ENCODE measurements at regions not wholly inside any gene's neighbourhood (a gene's known extent, or its start where the extent isn't known, plus 50 kb on each side); places are given as distances from the start of the nearest gene placed in this dataset.

DNA sequence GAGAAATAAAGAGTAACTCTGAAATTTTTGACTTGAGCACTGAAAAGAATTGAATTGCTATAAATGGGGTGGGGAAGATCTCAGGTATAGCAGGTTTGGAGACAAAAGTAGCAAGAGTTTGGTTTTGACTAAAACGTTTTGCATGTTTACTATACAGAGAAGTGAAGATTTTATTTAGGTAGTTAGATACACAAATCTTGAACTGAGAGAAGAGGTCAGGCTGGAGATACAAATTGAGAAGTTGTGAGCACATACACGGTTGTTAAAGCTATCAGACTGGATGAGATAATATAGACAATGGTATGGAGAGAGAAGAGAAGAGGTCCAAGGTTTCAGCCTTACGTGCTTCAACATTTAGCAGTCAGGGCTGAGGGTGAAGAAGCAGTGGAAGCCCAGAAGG is 420.9 kb downstream of the FOXO1 start:
- Histone ChIP-seq H3K4me3 (ENCODE audit: low read length in 2 of 2) (no peak overlapping the region), H3K27ac (ENCODE audit: low read length) (no peak overlapping the region), H3K4me1 (ENCODE audit: control insufficient read depth, insufficient read depth, low read length) (no peaks in the 10 kb centered on the region), H3K36me3 (ENCODE audit: control insufficient read depth in 2 of 2, insufficient read depth in 2 of 2, low read length in 2 of 2) (no peaks in the 10 kb centered on the region), H3K9ac (ENCODE audit: low read length in 2 of 2) (no peak overlapping the region), H3K9me3 (ENCODE audit: control insufficient read depth in 2 of 2, low read length in 2 of 2) (no peaks in the 10 kb centered on the region), H3K27me3 (ENCODE audit: control insufficient read depth in 1 of 2, insufficient read depth in 2 of 2, low read length in 2 of 2) (no peaks in the 10 kb centered on the region)

DNA sequence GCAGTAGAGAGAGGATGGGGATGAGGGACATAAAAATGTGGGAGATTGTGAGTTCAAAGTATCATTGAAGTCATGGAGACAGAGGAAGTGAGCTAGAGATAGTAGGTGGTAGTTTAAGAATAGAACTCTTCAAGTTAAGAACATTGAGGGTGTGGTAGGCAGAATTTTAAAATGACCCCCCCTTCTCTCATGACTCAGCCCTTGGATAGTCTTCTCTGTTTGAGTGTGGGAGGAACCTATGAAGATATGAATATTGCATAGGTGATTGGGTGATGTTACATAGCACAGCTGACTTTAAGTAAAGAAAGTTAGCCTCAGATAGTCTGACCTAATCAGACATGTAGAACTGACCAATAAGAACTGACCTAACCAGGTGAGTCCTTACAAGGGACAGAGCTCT is 418.6 kb downstream of the FOXO1 start:
- H3K27me3 ChIP-seq (ENCODE audit: control insufficient read depth in 1 of 2, insufficient read depth in 2 of 2, low read length in 2 of 2) = no peaks in the 10 kb centered on the region
- H3K27ac ChIP-seq (ENCODE audit: low read length) = no peak overlapping the region
- no peaks in the 10 kb centered on the region for H3K9me3 ChIP-seq (ENCODE audit: control insufficient read depth in 2 of 2, low read length in 2 of 2)
- no peak overlapping the region for H3K4me3 ChIP-seq (ENCODE audit: low read length in 2 of 2)
- no peak overlapping the region for H3K9ac ChIP-seq (ENCODE audit: low read length in 2 of 2)
- H3K36me3 ChIP-seq (ENCODE audit: control insufficient read depth in 2 of 2, insufficient read depth in 2 of 2, low read length in 2 of 2) = no peaks in the 10 kb centered on the region
- H3K4me1 ChIP-seq (ENCODE audit: control insufficient read depth, insufficient read depth, low read length) = no peaks in the 10 kb centered on the region

DNA sequence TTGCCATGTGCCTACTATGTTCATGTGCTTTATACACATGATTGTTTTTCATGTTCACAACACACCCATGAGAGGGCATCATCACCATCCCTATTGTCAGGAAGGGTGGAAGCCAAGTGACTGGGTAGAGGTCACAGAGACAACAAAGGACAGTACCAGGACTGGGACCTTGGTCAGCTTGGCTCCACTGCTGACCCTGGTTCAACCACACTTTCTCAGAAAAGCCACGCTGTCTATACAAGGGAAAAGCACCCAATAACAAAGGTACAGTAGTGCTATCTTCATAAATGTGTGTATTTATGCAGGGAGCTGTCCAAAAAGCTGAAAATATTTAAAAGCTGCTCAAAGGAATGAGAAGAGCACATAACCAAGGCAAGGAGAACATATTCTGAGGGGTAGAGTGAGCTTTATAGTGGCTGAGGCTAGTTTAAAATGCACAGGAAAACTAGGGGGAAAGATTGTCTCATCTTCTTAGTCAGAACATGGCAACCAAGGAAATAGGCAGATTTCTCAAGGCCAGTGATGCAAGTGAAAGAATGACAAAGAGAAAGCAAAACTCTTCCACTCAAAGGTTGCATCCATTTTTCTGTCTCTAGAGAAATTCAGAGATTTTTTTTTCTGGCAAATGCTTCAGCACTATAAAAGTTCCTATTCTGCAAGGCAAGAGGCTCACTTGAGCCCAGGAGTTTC is 415.0 kb downstream of the FOXO1 start:
- Histone ChIP-seq H3K27ac (ENCODE audit: low read length) (no peak overlapping the region), H3K36me3 (ENCODE audit: control insufficient read depth in 2 of 2, insufficient read depth in 2 of 2, low read length in 2 of 2) (no peaks in the 10 kb centered on the region), H3K9me3 (ENCODE audit: control insufficient read depth in 2 of 2, low read length in 2 of 2) (no peaks in the 10 kb centered on the region), H3K4me3 (ENCODE audit: low read length in 2 of 2) (no peak overlapping the region), H3K4me1 (ENCODE audit: control insufficient read depth, insufficient read depth, low read length) (no peaks in the 10 kb centered on the region), H3K9ac (ENCODE audit: low read length in 2 of 2) (no peak overlapping the region), H3K27me3 (ENCODE audit: control insufficient read depth in 1 of 2, insufficient read depth in 2 of 2, low read length in 2 of 2) (no peaks in the 10 kb centered on the region)

DNA sequence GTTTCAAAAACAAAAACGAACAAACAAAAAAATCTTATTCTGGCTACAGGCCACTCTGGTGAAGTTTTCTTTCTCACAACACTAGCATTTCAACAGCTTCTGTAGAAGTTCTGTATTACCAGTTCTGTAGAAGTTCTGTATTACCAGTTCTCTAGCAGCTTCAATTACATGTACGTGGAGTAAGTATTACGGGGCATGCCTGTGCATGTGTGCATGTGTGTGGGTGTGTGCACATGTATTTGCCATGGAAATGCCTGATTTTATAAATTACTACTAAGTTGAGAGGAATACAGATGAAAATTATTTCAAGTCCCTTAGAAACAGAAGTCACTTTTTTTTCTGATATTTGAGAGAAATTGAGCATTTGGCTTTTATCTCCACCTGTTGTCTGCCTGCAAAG is 414.2 kb downstream of the FOXO1 start:
- no peak overlapping the region for H3K9ac ChIP-seq (ENCODE audit: low read length in 2 of 2)
- H3K4me3 ChIP-seq (ENCODE audit: low read length in 2 of 2) = no peak overlapping the region
- H3K9me3 ChIP-seq (ENCODE audit: control insufficient read depth in 2 of 2, low read length in 2 of 2) = no peaks in the 10 kb centered on the region
- H3K27ac ChIP-seq (ENCODE audit: low read length) = no peak overlapping the region
- no peaks in the 10 kb centered on the region for H3K27me3 ChIP-seq (ENCODE audit: control insufficient read depth in 1 of 2, insufficient read depth in 2 of 2, low read length in 2 of 2)
- H3K36me3 ChIP-seq (ENCODE audit: control insufficient read depth in 2 of 2, insufficient read depth in 2 of 2, low read length in 2 of 2) = no peaks in the 10 kb centered on the region
- no peaks in the 10 kb centered on the region for H3K4me1 ChIP-seq (ENCODE audit: control insufficient read depth, insufficient read depth, low read length)

DNA sequence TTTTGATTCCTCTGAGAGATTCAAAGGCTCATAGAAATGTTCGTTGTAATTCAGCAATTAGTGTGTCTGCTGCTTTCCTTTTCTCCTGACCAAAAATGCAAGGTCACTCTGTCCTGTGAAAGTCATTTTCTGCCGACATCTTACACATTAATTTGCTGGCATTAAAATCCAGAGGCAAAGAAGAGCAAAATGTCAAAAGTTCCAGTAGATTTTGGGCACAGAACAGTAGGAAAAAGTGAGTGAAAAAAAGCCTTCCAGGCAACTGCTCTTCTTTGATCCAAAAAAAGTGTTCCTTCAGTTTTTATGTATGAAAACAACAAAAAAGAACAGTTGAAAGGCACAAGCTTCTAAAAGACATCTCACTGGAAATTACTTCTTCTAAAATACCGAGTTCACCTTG is 413.8 kb downstream of the FOXO1 start:
- no peak overlapping the region for H3K9ac ChIP-seq (ENCODE audit: low read length in 2 of 2)
- no peaks in the 10 kb centered on the region for H3K4me1 ChIP-seq (ENCODE audit: control insufficient read depth, insufficient read depth, low read length)
- H3K36me3 ChIP-seq (ENCODE audit: control insufficient read depth in 2 of 2, insufficient read depth in 2 of 2, low read length in 2 of 2) = no peaks in the 10 kb centered on the region
- H3K27me3 ChIP-seq (ENCODE audit: control insufficient read depth in 1 of 2, insufficient read depth in 2 of 2, low read length in 2 of 2) = no peaks in the 10 kb centered on the region
- no peak overlapping the region for H3K27ac ChIP-seq (ENCODE audit: low read length)
- no peaks in the 10 kb centered on the region for H3K9me3 ChIP-seq (ENCODE audit: control insufficient read depth in 2 of 2, low read length in 2 of 2)
- H3K4me3 ChIP-seq (ENCODE audit: low read length in 2 of 2) = no peak overlapping the region

DNA sequence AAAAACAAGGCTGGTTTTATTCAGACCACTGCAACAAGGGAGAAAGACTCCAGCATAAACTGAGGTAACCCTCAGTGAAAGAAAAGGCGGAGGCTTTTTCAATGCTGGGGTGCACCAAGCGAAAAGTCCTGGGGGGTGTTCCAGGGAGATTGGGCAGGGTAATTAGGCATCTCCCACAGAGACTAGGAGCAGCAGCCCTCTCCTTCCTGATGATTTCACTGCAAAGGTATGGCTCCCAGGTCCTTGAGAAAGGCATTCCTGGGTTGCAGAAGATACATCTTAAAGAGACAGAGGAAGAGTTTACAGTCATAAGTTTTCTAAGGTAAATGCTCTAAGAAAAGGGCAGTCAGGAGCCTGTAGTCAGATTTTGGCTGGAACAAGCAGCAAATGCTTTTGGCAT is 412.0 kb downstream of the FOXO1 start:
- Histone ChIP-seq H3K9ac (ENCODE audit: low read length in 2 of 2) (no peak overlapping the region), H3K9me3 (ENCODE audit: control insufficient read depth in 2 of 2, low read length in 2 of 2) (no peaks in the 10 kb centered on the region), H3K27ac (ENCODE audit: low read length) (no peak overlapping the region), H3K4me3 (ENCODE audit: low read length in 2 of 2) (no peak overlapping the region), H3K27me3 (ENCODE audit: control insufficient read depth in 1 of 2, insufficient read depth in 2 of 2, low read length in 2 of 2) (no peaks in the 10 kb centered on the region), H3K4me1 (ENCODE audit: control insufficient read depth, insufficient read depth, low read length) (no peaks in the 10 kb centered on the region), H3K36me3 (ENCODE audit: control insufficient read depth in 2 of 2, insufficient read depth in 2 of 2, low read length in 2 of 2) (no peaks in the 10 kb centered on the region)

DNA sequence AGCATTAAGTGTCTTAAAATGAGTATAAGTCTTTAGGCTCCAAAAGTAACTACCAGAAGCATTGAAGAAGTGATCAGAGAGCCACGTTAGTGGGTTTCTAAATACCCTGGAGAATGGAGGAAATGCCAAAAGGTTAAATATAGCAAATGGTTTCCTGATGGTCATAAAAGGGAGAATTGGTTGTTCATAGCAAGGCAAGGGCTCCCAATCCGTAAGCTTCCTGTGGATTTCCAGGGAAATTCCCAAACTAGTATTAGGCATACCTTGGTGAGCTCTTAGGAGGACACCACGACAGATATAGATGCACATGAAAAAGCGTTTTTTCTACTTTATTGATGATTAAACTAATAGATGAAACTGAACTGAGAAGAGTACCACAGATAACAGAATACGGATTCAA is 410.9 kb downstream of the FOXO1 start:
- no peak overlapping the region for H3K27ac ChIP-seq (ENCODE audit: low read length)
- no peaks in the 10 kb centered on the region for H3K4me1 ChIP-seq (ENCODE audit: control insufficient read depth, insufficient read depth, low read length)

DNA sequence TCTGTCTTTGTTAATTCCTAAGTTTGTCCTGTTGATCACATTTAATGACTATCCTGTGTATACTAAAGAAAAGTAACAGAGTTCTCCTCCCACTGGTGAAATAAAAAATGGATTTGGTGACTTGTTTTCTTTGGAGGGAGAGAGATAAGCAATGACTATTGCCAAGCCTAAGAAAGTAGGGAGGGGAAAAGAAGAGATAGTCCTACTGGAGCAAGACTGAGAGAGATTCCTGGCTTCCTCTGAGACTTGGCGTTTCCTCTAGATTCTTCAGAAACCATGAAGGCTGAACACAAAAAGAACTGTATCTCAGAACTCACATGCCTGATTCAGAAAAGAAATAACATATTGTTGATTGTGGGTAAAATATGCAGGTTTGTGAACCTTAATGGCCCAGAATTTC is 406.5 kb downstream of the FOXO1 start:
- H3K36me3 ChIP-seq (ENCODE audit: control insufficient read depth in 2 of 2, insufficient read depth in 2 of 2, low read length in 2 of 2) = no peaks in the 10 kb centered on the region
- no peaks in the 10 kb centered on the region for H3K4me1 ChIP-seq (ENCODE audit: control insufficient read depth, insufficient read depth, low read length)
- H3K9me3 ChIP-seq (ENCODE audit: control insufficient read depth in 2 of 2, low read length in 2 of 2) = no peaks in the 10 kb centered on the region
- H3K27ac ChIP-seq (ENCODE audit: low read length) = no peak overlapping the region
- no peak overlapping the region for H3K4me3 ChIP-seq (ENCODE audit: low read length in 2 of 2)
- H3K9ac ChIP-seq (ENCODE audit: low read length in 2 of 2) = no peak overlapping the region
- H3K27me3 ChIP-seq (ENCODE audit: control insufficient read depth in 1 of 2, insufficient read depth in 2 of 2, low read length in 2 of 2) = no peaks in the 10 kb centered on the region

More for the DNA sequence above, 410.9 kb downstream of the FOXO1 start:
- Histone ChIP-seq H3K9ac (ENCODE audit: low read length in 2 of 2) (no peak overlapping the region), H3K4me3 (ENCODE audit: low read length in 2 of 2) (no peak overlapping the region), H3K36me3 (ENCODE audit: control insufficient read depth in 2 of 2, insufficient read depth in 2 of 2, low read length in 2 of 2) (no peaks in the 10 kb centered on the region), H3K27me3 (ENCODE audit: control insufficient read depth in 1 of 2, insufficient read depth in 2 of 2, low read length in 2 of 2) (no peaks in the 10 kb centered on the region), H3K9me3 (ENCODE audit: control insufficient read depth in 2 of 2, low read length in 2 of 2) (no peaks in the 10 kb centered on the region)

DNA sequence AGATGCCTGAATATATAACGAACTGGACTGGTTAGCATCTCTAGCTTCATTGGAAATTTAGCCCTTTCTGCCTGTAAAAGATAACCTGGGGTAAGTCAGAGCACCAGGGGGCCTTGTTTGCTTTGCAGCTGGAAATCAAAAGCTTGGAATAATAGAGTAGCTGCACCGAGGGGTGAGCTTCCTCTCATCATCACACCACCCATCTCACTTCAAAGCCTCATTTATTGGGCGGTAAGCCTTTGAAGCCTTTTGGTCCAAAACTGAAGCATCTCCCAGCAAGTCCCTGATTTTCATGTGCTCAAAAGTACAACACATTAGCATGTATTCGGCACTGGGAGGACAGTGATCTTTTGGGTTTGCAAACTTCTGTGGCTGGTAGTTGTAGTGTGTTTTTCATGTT is 405.1 kb downstream of the FOXO1 start:
- no peaks in the 10 kb centered on the region for H3K4me1 ChIP-seq (ENCODE audit: control insufficient read depth, insufficient read depth, low read length)
- no peak overlapping the region for H3K27ac ChIP-seq (ENCODE audit: low read length)
- no peak overlapping the region for H3K4me3 ChIP-seq (ENCODE audit: low read length in 2 of 2)
- H3K9ac ChIP-seq (ENCODE audit: low read length in 2 of 2) = no peak overlapping the region
- no peaks in the 10 kb centered on the region for H3K27me3 ChIP-seq (ENCODE audit: control insufficient read depth in 1 of 2, insufficient read depth in 2 of 2, low read length in 2 of 2)
- no peaks in the 10 kb centered on the region for H3K9me3 ChIP-seq (ENCODE audit: control insufficient read depth in 2 of 2, low read length in 2 of 2)
- no peaks in the 10 kb centered on the region for H3K36me3 ChIP-seq (ENCODE audit: control insufficient read depth in 2 of 2, insufficient read depth in 2 of 2, low read length in 2 of 2)

DNA sequence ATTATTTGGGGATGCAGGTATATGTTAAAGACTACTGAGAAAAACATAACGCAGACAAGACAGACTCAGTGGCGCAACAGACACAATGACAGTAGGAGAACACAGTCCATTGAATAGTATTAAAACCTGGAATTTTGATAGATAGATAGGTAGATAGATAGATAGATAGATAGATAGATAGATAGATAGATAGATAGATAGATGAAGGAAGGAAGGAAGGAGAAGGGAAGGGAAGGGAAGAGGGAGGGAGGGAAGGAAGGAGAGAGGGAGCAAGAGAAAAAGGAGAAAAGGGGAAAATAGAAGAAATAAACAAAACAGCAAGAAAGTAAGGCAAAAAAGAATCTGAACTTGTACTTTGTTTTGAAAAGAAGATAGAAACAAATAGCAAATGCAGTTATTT is 404.5 kb downstream of the FOXO1 start:
- Histone ChIP-seq H3K27ac (ENCODE audit: low read length) (no peak overlapping the region), H3K36me3 (ENCODE audit: control insufficient read depth in 2 of 2, insufficient read depth in 2 of 2, low read length in 2 of 2) (no peaks in the 10 kb centered on the region), H3K4me3 (ENCODE audit: low read length in 2 of 2) (no peak overlapping the region), H3K9ac (ENCODE audit: low read length in 2 of 2) (no peak overlapping the region), H3K27me3 (ENCODE audit: control insufficient read depth in 1 of 2, insufficient read depth in 2 of 2, low read length in 2 of 2) (no peaks in the 10 kb centered on the region), H3K9me3 (ENCODE audit: control insufficient read depth in 2 of 2, low read length in 2 of 2) (no peaks in the 10 kb centered on the region), H3K4me1 (ENCODE audit: control insufficient read depth, insufficient read depth, low read length) (no peaks in the 10 kb centered on the region)

DNA sequence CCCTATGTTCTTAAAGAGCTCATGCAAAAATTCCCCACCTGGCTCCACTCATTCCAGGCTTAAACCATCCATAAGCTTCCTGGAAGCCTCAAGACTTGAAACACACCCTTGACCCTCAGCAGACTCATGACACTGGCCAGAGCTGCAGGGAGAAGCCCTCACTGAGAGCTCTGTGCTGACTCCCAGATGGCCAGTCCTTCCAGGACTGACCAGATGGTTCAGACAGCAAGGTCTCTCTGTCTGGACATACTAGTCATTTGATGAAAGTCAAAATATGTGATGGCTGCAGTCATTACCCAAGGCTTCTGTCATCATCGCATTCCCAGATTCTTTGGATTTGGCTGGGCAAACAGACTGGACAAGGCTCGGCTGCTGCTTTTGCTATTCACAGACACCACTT is 397.4 kb downstream of the FOXO1 start:
- H3K27me3 ChIP-seq (ENCODE audit: control insufficient read depth in 1 of 2, insufficient read depth in 2 of 2, low read length in 2 of 2) = no peaks in the 10 kb centered on the region
- H3K27ac ChIP-seq (ENCODE audit: low read length) = no peak overlapping the region
- peaks cover 20% of the 10 kb centered on the region for H3K4me1 ChIP-seq (ENCODE audit: control insufficient read depth, insufficient read depth, low read length)
- no peaks in the 10 kb centered on the region for H3K36me3 ChIP-seq (ENCODE audit: control insufficient read depth in 2 of 2, insufficient read depth in 2 of 2, low read length in 2 of 2)
- H3K9ac ChIP-seq (ENCODE audit: low read length in 2 of 2) = no peak overlapping the region
- H3K4me3 ChIP-seq (ENCODE audit: low read length in 2 of 2) = no peak overlapping the region
- no peaks in the 10 kb centered on the region for H3K9me3 ChIP-seq (ENCODE audit: control insufficient read depth in 2 of 2, low read length in 2 of 2)
